ENCODE measurements at regions not wholly inside any gene's neighbourhood (a gene's known extent, or its start where the extent isn't known, plus 50 kb on each side); places are given as distances from the start of the nearest gene placed in this dataset.

DNA sequence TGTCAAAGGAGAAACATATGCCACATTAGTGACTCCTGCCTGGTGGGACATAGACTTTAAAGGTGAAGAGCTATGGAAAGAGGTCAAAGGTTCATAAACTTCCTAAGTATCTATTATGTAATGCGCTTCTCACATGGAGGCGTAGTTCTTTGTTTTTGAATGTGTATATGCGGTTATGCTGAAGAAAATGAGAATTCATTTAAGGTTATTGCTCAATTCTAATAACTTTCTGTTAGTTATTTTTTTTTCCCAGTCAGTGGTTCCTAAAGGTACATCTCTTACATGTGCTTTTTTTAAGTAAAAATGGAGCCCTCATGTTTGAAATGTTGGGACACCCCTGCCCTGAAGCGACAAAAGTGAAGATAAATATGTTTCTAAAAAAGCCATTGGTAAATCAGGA is 156.2 kb downstream of the SPATA31D1 start:
- H3K4me3 ChIP-seq: no peak overlapping the region
- TF ChIP-seq JUNB (IDR thresholded peaks at IDR 0.05) (no peak), CBX2 (IDR thresholded peaks at IDR 0.05; ENCODE audit: borderline replicate concordance, low read depth) (no peak), BHLHE40 (IDR thresholded peaks at IDR 0.05; ENCODE audit: low read depth, low read length) (no peak), EHF (CRISPR knock-in tag; IDR thresholded peaks at IDR 0.05) (no peak), HEYL (CRISPR knock-in tag; IDR thresholded peaks at IDR 0.05) (no peak), HOXA7 (CRISPR knock-in tag; IDR thresholded peaks at IDR 0.05) (no peak), RAD21 (conservative IDR thresholded peaks at IDR 0.05 in 1 of 2, IDR thresholded peaks at IDR 0.05 in 1 of 2) (no peak), POLR2A (IDR thresholded peaks at IDR 0.05; ENCODE audit: low read length) (no peak), HOXB5 (CRISPR knock-in tag; IDR thresholded peaks at IDR 0.05) (no peak), HOXB13 (CRISPR knock-in tag; IDR thresholded peaks at IDR 0.05; ENCODE audit: low read depth) (no peak), MAX (IDR thresholded peaks at IDR 0.05) (no peak), SREBF2 (IDR thresholded peaks at IDR 0.05) (no peak), GATA3 (IDR thresholded peaks at IDR 0.05; ENCODE audit: borderline replicate concordance) (no peak), CBX8 (IDR thresholded peaks at IDR 0.05) (no peak), MAFK (IDR thresholded peaks at IDR 0.05; ENCODE audit: partially characterized antibody) (no peak), JUN (IDR thresholded peaks at IDR 0.05) (no peak), FOXS1 (CRISPR knock-in tag; IDR thresholded peaks at IDR 0.05) (no peak)
- TF ChIP-seq, protein P1, sequence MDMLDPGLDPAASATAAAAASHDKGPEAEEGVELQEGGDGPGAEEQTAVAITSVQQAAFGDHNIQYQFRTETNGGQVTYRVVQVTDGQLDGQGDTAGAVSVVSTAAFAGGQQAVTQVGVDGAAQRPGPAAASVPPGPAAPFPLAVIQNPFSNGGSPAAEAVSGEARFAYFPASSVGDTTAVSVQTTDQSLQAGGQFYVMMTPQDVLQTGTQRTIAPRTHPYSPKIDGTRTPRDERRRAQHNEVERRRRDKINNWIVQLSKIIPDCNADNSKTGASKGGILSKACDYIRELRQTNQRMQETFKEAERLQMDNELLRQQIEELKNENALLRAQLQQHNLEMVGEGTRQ (IDR thresholded peaks at IDR 0.05): no peak
- no peak for DNase-seq (ENCODE audit: low read depth in 1 of 2, low spot score in 1 of 2)
- no peaks in the 10 kb centered on the region for H3K4me1 ChIP-seq
- POLR2A ChIA-PET: no interaction called here
- H3K27ac ChIP-seq: no peak overlapping the region
- CTCF ChIA-PET: interaction anchor here (1.5 kb wide), 1 partner anchor 13 kb away, joined by 3 read pairs; no protein-coding TSS in a partner anchor
- H3K9me3 ChIP-seq: no peaks in the 10 kb centered on the region
- 81% methylated on average over 4 of the region's 4 CpGs for WGBS (ENCODE audit: missing lambda C conversion rate)
- no peak overlapping the region for H3K4me2 ChIP-seq
- FAIRE-seq: no peak
- ATAC-seq: no peak

DNA sequence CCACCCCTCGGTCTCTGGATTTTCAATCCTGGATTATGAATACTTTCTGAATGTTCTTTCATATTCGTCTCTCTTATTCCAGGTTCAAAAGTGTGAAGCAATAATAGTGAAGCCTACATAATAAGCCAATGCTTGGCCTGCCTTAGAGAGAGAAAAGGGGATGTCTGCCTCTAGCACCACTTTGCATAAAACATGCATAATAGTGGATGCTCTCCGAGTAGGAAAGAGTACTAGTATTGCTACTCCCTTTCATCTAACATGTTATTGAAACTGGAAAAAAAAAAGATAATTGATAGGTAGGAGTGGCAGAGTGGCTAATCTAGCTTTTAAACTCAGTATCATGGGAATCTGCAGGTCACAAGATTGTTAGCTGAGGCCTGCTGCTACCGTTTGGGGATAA is 158.1 kb downstream of the SPATA31D1 start:
- no peaks in the 10 kb centered on the region for H3K9me3 ChIP-seq
- 40% methylated on average over 4 of the region's 4 CpGs for WGBS (ENCODE audit: missing lambda C conversion rate)
- TF ChIP-seq GATA3 (IDR thresholded peaks at IDR 0.05; ENCODE audit: borderline replicate concordance): no peak
- no peak for TF ChIP-seq RNF2 (IDR thresholded peaks at IDR 0.05; ENCODE audit: borderline replicate concordance, low read depth)
- TF ChIP-seq JUN (IDR thresholded peaks at IDR 0.05): no peak
- TF ChIP-seq PBX3 (IDR thresholded peaks at IDR 0.05): no peak
- no peak for TF ChIP-seq NFE2L2 (conservative IDR thresholded peaks at IDR 0.05; ENCODE audit: low read length)
- no peak for TF ChIP-seq CTCF (IDR thresholded peaks at IDR 0.05)
- no peak for TF ChIP-seq HOXB5 (CRISPR knock-in tag; IDR thresholded peaks at IDR 0.05)
- TF ChIP-seq NPAS2 (CRISPR knock-in tag; IDR thresholded peaks at IDR 0.05; ENCODE audit: borderline replicate concordance): no peak
- TF ChIP-seq HOXB13 (CRISPR knock-in tag; IDR thresholded peaks at IDR 0.05; ENCODE audit: low read depth): no peak
- no peak for TF ChIP-seq JUNB (IDR thresholded peaks at IDR 0.05)
- POLR2A ChIA-PET: no interaction called here
- H3K4me1 ChIP-seq: no peaks in the 10 kb centered on the region
- ATAC-seq (no peak), DNase-seq (ENCODE audit: low read depth in 1 of 2, low spot score in 1 of 2) (no peak), FAIRE-seq (no peak)
- no peak overlapping the region for H3K27ac ChIP-seq
- CTCF ChIA-PET: interaction anchor here (0.6 kb wide), 1 partner anchor 269 kb away, joined by 3 read pairs; no protein-coding TSS in a partner anchor
- H3K4me2 ChIP-seq: no peak overlapping the region
- H3K4me3 ChIP-seq: no peak overlapping the region

Measured in A549 (cell line).